GM19467 (cell line): ENCODE measurements at regions not wholly inside any gene's neighbourhood (a gene's known extent, or its start where the extent isn't known, plus 50 kb on each side); places are given as distances from the start of the nearest gene placed in this dataset.
"Not testable (repeated sequence)": the region's sequence is repeated elsewhere in the genome, so short reads cannot be mapped to it uniquely, and the experiment has no call there.

ENCODE experiments used
- ATAC-seq: cut with Tn5 transposase; IDR thresholded peaks from one replicate; pipeline ENCODE4 v1.9.1; 2021; ENCODE audit warnings: mild to moderate bottlenecking, moderate library complexity; ENCODE audit not compliant: unreplicated experiment

DNA sequence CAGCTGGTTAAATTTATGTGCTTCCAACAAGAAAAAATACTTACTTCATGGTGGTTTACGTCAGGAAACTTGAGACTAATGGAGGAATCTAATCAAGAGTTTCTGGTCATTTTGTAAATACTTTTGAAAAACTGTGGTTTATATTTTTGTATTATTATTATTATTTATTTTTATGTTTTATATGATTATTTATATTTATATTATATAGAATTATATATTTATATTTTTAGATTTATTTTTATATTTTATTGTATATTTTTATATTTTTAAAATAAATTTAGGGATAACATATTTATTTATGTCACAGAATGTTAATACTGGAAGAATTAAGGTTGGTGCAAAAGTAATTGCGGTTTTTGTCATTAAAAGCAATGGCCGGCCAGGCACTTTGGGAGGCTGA, 474.5 kb upstream of the DDX18 start:
- no peak for ATAC-seq

DNA sequence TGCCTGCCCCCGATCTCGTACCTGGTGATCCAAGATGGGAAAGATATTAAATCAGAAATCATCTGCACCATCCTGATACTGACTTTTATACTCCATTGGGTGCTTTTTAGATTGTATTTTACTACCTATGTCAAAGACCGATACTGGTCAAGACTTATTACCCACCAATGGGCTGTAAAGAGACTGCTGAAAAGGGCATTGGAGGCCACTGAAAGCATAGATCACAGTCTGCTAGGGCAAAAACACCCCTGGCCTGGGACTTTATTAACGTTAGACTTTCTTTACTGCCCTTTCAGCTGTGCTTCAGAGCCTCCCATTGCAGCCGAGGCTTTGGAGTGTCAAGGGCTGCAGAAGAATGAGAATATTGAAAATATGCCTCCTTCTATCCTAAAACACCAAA, 472.8 kb upstream of the DDX18 start:
- ATAC-seq = no peak

DNA sequence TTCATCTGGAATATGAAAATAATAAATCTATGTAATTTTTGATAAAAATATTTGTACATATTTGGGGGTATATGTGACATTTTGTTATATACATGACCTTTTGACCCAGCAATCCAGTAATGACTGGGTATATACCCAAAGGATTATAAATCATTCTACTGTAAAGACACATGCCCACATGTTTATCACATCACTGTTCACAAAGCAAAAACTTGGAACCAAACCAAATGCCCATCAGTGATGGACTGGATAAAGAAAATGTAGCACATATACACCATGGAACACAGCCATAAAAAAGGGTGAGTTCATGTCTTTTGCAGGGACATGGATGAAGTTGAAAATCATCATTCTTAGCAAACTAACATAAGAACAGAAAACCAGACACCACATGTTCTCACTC, 472.1 kb upstream of the DDX18 start:
- no peak for ATAC-seq

DNA sequence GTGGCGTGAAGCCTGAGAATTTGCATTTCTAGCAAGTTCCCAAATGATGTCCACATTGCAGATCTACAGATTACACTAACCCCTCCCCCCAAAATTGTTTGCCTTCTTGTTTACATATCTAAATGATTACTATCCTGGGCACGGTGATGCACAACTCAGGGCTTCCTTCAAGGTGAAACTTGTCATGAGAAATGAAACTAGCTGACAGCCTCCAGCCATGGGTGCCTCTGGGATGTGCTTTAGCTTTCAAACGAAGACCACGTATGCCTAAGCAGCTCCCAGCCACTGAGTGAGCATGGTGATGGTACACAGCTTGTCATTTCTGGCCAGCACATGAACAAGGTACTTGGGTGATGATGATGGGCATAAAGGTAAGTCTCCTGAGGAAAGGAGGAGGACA, 464.8 kb upstream of the DDX18 start:
- no peak for ATAC-seq

DNA sequence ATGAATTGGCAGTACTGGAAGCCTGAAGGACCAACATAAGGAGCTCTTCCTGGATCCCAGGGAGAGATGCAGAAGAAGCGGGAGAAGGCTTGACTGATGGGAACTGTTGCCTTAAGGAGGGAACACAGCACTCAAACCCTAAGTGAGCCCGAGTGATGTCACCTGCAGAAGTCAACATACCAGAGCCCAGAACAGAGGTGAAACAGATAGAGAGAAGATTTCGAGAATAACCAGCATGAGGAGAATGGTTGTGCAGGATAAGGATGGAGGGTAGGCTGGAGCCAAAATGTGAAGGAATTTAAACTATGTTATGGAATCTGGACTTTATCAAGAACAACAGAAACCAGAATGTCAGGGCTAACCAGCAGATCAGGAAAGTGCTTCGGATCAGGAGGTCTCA, 463.1 kb upstream of the DDX18 start:
- no peak for ATAC-seq

DNA sequence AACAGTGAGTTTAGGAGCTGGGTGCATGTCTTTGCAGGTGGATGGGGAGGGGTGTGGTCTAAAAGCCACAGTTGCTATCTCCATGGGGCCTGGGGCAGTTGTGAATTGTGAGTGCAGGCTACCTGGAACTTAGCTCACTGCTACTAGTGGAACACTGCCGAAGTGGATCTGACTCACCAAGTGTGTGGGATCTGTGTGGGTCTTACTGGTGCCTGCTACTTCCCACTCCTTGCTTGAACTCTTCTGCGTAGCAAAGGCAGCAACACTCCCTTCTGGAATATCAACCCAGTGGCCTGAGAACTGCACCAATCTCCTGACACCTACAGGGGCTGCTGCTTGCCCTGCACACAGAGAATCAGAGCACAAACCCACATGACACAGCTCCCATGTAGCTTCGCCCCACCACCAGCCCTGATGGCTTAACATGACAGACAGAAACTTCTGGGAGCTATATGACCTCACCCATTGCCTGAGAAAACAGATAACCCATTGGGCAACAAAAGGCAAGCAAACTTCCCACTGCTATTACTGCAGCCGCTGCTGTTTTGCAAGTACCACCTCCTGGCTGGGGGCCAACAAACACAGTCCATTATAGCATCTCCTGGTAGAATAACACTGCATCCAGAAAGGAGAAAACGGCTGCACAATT, 455.1 kb upstream of the DDX18 start:
- ATAC-seq = no peak

DNA sequence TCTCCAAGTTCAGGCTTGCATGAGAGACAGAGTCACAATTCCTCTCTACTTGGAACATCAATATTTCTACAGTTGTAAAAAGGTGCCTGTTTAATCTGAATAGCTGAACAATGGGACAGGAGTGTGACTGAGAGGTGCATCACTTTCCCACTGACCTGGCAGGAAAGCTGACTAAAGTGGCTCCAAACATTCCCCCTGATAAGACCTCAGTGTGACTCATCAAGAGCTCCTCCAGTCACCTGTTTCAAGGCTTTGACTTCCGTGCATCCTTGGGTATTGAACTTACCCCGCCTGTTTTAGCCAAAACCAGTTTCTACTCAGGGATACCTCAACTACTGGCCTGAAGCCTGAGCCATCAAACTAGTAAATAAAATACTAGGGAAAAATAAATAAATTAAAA, 453.9 kb upstream of the DDX18 start:
- no peak for ATAC-seq

DNA sequence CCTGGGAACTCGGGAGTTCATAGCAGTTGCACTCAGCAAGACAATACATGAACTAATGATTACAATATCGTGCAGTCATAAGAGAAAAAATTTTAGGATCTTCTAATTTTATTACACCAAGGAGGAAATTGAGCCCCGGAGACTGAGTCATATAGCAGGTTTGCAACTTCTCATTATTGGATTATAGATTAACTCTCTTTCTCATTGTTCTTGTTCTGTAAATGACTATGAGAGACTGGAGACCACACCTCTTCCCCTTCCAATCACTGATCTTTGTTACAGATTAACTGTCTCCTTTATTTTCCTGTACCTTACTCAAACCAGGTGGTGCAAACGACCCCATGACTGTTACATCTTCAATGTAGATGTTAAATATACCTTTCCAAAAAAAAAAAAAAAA, 435.8 kb upstream of the DDX18 start:
- peak; percentile 86 for ATAC-seq

DNA sequence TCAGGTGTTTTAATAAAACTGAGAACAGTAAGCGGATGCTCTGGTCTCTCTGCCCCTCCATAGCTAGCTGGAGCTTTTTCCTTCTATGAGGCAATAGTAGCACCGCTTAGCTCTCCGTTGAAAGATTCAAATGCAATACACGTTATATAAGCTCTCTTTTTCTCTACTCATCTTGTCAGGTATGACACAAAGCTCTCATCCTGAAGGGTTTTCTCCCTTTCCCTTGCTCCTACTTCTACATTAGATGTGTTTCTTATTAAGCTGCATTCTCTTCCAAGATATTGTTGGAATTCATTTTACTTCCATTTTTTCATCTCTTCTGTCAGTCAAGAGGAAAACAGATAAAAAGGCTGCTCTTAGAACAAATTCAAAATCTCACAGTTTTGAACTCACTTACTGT, 434.6 kb upstream of the DDX18 start:
- no peak for ATAC-seq

DNA sequence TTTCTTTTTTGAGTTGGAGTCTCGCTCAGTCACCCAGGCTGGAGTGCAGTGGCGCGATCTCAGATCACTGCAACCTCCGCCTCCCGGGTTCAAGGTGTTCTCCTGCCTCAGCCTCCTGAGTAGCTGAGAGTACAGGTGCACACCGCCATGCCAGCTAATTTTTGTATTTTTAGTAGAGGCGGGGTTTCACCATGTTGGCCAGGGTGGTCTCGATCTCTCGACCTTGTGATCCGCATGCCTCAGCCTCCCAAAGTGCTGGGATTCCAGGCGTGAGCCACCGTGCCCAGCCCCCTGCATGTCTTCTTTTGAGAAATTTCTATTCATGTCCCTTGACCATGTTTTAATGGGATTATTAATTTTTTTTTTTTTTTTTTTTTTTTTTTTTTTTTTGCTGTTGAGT, 430.5 kb upstream of the DDX18 start:
- not testable (repeated sequence) for ATAC-seq

DNA sequence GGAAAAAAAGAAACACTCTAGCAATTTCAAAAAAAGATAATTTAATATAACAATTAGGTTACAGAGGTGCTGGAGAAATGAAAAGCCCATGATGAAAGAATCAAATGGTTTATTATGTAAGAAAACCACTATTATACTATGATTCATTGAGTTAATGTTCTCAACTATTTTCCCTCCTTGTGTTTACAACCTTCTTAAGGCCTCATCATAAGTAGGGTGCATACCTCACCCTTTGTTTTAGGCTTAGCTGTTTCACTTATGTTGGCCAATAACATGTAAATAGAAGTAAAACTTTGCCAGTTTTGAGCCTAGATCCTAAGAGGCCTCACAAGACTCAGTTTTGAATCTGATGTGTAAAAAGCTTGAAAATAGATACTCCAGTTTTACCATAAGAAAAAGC, 418.3 kb upstream of the DDX18 start:
- ATAC-seq = no peak

DNA sequence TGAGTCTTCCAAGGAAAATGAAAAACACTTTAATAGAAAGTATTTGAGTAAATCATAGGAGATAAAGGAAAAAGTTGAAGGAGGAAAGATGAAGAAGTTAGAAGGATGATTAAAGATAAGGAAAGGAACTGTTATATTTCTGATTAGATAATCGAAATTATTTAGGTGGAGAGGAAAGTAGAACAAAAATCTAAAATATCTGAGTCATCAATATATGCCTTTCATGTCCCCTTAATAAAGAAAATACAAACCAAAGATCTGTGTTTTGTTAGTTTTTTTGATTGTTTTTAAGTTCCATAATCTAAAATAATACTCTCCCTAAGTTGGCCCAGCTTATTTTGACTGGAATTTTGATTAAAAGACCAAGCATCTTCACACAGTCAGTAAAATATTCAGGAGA, 412.9 kb upstream of the DDX18 start:
- ATAC-seq = no peak

DNA sequence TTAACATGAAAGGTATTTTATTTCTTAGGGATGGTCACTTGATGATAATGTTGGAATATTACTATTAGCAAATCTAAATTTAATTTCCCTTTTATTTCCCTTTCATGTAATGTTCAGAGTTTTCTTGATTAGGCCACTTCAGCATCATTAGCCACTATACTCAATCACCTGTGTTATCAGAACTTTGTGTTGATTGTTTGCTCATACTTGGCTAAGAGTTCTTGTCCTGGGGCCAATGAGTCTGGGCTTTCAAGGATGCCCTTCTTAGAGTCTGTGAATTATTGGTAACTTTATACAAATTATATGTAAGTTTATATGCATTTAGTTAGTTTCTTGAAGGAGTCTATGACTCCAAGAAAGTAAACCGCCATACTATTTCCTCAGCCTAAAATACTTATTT, 408.0 kb upstream of the DDX18 start:
- ATAC-seq = no peak

DNA sequence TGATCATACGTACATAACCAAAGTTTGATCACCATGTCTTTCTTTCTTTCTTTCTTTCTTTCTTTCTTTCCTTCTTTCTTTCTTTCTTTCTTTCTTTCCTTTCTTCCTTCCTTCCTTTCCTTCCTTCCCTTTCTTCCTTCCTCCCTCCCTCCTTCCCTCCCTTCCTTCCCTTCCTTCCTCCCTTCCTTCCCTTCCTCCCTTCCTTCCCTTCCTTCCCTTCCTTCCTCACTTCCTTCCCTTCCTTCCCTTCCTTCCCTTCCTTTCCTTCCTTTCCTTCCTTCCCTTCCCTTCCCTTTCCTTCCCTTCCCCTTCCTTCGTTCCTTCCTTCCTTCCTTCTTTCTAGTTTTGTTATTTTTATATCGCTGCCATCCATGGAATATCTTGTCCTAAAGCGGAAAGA, 406.7 kb upstream of the DDX18 start:
- no peak for ATAC-seq

DNA sequence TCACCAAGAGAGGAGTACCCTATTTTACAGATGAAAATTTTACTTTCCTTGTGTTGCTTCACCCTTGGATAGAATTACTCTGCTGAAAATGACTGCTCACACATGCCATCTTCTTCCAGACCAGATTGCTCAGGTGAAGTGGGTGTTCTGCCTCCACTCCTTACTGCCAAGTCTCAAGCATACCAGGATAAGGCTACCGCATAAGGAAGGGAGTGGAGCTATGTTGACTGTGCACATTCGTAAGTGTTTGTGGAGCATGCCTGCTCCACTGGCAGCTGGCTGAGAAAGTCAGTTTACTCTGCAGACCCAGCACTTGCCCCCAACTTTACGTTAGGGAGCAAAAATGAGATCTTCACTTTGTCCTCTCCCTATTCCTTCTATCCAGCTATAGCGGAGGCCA, 405.0 kb upstream of the DDX18 start:
- ATAC-seq = no peak

DNA sequence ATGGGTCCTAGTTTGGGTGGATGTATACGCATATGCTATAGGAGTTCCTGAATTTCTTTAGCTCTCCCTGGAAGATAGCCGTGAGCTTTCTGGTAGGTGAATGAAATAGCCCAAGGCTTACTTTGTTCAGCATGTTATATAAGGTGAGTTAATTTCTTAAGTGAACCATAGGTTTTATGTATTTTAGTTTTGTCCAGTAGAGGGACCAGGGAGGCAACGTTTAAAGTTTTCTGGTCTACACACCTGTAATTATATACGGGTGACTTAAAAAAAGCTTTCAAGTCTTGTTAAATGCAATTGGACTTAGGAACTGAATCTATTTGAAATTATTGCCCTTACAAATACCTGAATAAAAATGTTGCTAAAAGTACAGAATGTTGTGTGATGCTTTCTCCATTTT, 402.5 kb upstream of the DDX18 start:
- ATAC-seq = no peak

DNA sequence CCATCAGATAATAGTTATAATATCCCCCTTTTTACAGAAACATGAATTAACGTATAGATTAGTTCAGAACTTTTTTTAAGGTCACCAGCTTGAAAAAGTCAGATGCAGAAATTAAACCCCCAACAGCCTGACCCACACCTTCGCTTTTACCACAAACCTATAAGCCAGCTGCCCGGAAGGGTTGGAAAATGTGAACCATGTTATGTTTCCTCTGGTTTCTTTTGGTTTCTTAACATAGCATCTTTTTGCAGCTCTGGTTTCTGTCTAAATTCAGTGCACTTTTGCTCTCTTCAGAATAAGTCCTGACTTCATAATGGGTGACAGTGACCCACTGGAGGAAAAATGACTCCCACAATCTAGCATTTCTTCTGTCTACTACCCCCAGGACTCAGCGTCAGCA, 381.7 kb upstream of the DDX18 start:
- no peak for ATAC-seq

DNA sequence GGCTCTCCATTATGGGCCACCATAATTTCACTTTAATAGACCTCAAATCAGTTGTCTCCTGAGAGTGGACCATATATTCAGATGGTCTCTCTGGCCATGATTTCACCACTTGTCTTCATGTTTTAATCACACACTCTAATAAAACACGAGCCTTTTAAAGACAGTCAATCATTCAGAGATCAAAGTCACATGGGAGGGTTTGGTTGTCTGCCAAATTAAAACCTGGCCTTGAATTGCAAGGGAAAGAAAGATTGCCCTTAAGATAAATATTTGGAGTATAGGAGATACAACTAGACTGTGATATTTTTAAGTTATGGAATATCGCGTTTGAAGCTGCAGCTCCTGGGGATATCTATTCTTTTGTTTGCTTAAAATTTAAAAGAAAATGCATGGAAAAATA, 377.8 kb upstream of the DDX18 start:
- ATAC-seq = no peak

DNA sequence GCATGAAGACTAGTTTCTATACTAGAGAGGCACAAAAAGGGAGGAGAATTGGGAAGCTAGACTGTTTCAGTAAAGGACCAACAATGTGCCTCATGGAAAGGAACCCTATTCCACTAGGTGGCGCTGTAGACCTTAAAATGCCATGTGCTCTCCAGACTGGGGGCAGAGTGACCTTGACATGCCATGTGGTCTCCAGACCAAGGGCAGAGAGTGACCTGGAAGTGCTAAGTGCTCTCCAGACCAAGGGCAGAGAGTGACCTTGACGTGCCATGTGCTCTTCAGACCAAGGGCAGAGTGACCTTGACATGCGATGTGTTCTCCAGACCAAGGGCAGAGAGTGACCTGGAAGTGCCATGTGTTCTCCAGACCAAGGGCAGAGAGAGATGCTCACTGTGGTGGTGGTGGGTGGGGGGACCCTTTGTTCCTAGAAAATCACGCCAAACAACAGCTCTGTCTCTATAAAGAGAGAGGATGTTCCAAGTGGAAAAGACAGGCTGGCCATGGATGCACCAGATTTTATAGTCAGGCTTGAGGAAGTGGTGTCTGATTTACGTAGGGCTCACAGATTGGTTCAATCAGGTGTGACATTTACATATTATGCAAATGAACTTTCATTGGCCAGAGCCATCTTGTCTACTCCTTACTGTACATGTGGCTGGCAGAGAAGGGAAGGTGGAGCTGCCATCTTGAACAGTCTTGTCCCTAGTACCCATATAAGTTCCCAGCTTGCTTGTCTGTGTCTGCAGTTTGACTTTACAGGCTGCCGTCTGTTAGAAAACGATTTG, 344.0 kb upstream of the DDX18 start:
- ATAC-seq = no peak

DNA sequence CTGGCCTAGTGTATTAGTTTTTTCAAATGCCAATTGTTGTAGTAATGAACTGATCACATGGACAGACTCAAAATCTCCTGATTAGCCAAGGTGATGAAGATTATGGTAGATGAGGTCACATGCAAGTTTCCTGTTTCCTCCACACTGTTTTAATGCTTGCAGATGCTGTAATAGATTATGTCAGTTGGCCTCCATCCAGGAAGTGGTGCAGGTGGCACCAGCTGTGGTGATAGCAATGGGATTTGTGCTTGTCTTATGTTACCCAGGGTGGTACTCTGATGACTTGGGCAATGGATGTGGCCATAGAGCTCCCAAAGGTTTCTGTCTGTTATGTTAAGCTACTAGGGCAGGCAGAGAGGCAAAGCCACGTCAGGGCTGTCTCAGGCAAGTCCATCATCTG, 332.9 kb upstream of the DDX18 start:
- ATAC-seq = no peak

DNA sequence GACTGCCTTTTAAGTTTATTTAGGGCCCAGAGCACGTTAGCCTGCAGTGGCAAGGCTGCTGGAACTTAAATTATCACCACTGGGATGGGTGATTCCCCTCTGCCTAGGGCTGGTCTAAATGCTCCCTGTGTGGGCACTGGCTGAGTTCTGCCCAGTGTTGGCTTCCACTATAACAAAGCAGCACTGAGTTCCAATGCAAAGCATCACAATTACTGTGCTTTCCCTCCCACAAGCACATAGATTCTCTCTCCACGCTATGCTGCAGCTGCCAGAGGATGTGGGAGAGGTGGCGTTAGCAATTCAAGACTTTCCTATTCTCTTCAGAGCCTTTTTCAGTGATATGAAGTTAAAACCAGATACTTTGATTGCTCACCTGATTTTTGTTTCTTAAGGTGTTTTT, 328.9 kb upstream of the DDX18 start:
- ATAC-seq = no peak

DNA sequence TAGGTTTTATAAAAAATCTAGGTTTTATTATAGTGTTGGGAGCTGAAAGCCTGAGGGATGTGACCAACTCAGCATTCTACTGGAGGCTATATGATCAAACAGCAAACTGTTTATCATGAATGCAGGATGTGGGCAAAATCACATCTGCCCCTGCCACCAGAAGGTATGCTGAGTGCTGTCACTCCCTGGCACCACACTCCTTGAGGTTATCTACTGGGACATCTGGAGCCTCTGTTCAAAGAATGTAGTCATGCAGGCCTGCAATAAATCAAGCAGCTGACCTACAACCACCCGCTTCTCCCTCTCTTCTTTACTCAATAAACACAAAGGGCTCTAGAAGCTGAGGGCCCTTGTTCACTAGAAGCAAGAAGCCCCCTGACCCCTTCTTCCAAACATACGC, 328.4 kb upstream of the DDX18 start:
- ATAC-seq = no peak
